MV-4-11 (cell line): ENCODE measurements at regions not wholly inside any gene's neighbourhood (a gene's known extent, or its start where the extent isn't known, plus 50 kb on each side); places are given as distances from the start of the nearest gene placed in this dataset.

Source experiments
- DNase-seq: peaks from one replicate; lab custom pipeline; 2025; lab: John Stamatoyannopoulos, UW

- DNase-seq, result no peak
Observed at GRCh38 chr17:55582897-55583296, 71.6 kb upstream of the SMIM36 start.

- no peak for DNase-seq
Observed at GRCh38 chr17:55580596-55581133, 69.4 kb upstream of the SMIM36 start.

- no peak for DNase-seq
Observed at GRCh38 chr17:55577687-55578086, 66.4 kb upstream of the SMIM36 start.

- DNase-seq, result peak; percentile 80
Observed at GRCh38 chr17:55576996-55577586, 65.8 kb upstream of the SMIM36 start.

- DNase-seq, result peak; percentile 71
Observed at GRCh38 chr17:55576237-55576995, 65.2 kb upstream of the SMIM36 start.

- DNase-seq, result no peak
Observed at GRCh38 chr17:55575058-55575636, 63.9 kb upstream of the SMIM36 start.

- no peak for DNase-seq
Observed at GRCh38 chr17:55572599-55572998, 61.3 kb upstream of the SMIM36 start.

GRCh38 chr17:55572139-55572538, 60.9 kb upstream of the SMIM36 start:
- DNase-seq, result no peak

GRCh38 chr17:55571095-55571494, 59.8 kb upstream of the SMIM36 start:
- no peak for DNase-seq

GRCh38 chr17:55570391-55570790, 59.1 kb upstream of the SMIM36 start:
- DNase-seq, result no peak

- DNase-seq, result no peak
Observed at GRCh38 chr17:55567240-55568214, 56.3 kb upstream of the SMIM36 start.

GRCh38 chr17:55564081-55564480, 52.8 kb upstream of the SMIM36 start:
- DNase-seq, result no peak

GRCh38 chr17:55563363-55563762, 52.1 kb upstream of the SMIM36 start:
- no peak for DNase-seq

- no peak for DNase-seq
Observed at GRCh38 chr17:55561973-55562495, 50.8 kb upstream of the SMIM36 start.

GRCh38 chr17:55561316-55561972, 50.2 kb upstream of the SMIM36 start:
- no peak for DNase-seq
